ENCODE measurements at regions not wholly inside any gene's neighbourhood (a gene's known extent, or its start where the extent isn't known, plus 50 kb on each side); places are given as distances from the start of the nearest gene placed in this dataset.

DNA sequence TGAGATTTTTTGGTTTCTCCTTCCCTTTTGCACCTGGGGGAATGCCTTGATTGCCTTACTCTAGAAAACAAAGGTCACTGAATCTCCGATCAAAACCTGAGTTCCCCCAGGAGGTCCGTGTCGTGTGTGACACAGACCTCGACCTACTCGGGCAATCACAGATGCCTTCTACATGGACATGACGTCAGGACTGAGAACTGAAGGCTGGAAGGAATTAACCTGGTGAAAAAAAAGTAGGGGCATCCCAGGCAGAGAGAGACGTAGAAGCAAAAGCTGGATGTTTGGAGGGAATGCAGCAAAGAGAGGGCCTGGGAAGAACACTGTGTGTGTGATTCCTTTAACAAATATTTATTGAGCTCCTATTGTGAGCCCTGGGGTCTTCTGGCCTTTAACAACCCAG, 178.0 kb downstream of the PRDM2 start:
- Mint-ChIP-seq H3K4me1 (ENCODE audit: low read depth) (no peaks in the 10 kb centered on the region), H3K9me3 (ENCODE audit: insufficient read depth) (no peaks in the 10 kb centered on the region), H3K27me3 (ENCODE audit: low read depth) (no peaks in the 10 kb centered on the region), H3K4me3 (no peak overlapping the region), H3K27ac (no peak overlapping the region), H3K36me3 (ENCODE audit: low read depth) (no peaks in the 10 kb centered on the region)
- ChIA-PET POLR2A (no interaction called here), CTCF (no interaction called here)
- ATAC-seq (no peak), DNase-seq (no peak)

DNA sequence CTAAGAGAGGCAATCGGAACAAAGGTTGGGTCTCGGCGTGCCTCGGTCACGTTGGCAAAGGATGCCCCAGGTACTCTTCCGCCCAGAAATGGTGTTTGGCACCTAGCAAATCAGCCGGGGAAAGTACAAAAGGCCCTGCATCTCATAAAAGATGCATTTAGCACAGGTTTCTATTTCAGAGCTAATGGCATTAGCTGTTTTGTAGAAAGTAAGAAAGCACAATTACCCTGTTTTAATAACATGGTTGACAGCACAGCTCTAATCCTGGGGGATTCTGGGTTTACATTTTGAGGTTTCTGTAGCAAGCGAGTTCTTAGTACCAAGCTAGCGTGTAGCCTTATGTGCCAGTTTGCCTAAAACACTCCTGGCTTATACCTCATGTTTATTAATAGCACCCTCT, 178.5 kb downstream of the PRDM2 start:
- H3K27me3 Mint-ChIP-seq (ENCODE audit: low read depth), result no peaks in the 10 kb centered on the region

DNA sequence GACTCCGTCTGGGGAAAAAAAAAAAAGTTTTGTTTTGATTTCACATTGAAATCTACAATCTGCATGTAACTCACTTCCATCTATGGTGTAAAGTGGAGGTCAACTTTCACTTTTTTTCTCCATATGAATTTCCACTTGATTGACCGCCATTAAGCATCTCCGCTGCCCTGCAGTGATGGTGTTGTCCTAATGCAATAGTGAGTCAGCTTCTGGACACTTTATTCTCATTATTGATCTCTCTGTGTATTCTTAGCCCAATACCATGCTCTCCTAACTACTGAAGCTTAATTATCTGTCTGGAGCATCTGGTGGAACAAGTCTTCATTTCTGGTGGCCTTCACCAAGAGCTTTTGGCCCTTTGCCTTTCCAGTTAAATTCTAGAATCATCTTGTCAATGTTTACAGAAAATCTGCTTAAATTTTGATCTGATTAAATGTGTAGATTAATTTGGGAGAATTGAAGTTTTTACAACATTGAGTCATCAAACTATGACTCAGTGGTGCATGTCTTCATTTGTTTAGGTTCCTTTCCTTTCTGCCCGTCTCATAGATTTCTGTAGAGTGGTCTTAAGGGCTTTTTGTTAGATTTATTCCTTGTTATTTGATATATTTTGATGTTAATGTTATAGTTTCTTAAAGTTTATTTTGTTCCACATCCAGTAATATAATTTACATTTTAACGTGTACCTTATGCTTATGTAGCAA, 181.5 kb downstream of the PRDM2 start:
- CTCF ChIA-PET, result no interaction called here

More for the DNA sequence above, 178.5 kb downstream of the PRDM2 start:
- no peak overlapping the region for H3K27ac Mint-ChIP-seq
- DNase-seq (no peak), ATAC-seq (no peak)
- H3K4me1 Mint-ChIP-seq (ENCODE audit: low read depth), result no peaks in the 10 kb centered on the region
- no peak overlapping the region for H3K4me3 Mint-ChIP-seq
- no peaks in the 10 kb centered on the region for H3K36me3 Mint-ChIP-seq (ENCODE audit: low read depth)
- ChIA-PET CTCF (no interaction called here), POLR2A (no interaction called here)
- H3K9me3 Mint-ChIP-seq (ENCODE audit: insufficient read depth), result no peaks in the 10 kb centered on the region

DNA sequence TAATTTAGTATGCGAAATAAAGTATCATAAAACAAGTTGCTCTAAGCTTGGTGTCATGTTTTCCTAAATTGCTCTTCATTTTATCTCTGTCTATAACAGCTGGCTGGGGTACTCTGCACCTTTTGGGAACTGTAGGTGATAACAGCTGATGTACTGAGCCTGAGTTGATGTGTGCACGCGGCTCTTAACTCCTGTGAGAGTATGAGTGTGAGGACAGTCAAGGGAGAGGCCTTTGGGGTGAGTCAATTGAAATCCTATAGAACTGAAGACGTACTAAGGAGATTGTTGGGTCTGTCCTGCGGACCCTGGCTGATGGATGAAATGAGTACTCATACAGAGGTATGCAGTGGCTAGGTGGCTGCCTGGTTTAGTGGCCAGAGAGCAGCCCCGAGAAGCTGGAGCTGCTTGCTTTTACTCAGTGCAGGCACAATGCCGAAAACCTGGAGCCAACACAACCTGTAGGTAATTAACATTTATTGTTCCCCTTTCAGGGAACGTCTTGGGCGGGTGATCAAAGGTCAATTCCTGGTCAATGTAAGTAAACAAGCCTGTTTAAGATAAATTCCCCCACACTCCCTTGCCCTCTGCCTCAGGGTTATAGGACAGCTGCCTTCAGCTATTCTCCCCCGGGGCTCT, 188.5 kb downstream of the PRDM2 start:
- POLR2A ChIA-PET, result no interaction called here
- DNase-seq, result no peak
- CTCF ChIA-PET, result no interaction called here
- Mint-ChIP-seq H3K27me3 (ENCODE audit: low read depth) (peaks cover 19% of the 10 kb centered on the region), H3K27ac (no peak overlapping the region), H3K4me3 (no peak overlapping the region), H3K4me1 (ENCODE audit: low read depth) (no peaks in the 10 kb centered on the region), H3K9me3 (ENCODE audit: insufficient read depth) (no peaks in the 10 kb centered on the region), H3K36me3 (ENCODE audit: low read depth) (no peaks in the 10 kb centered on the region)
- no peak for ATAC-seq

More for the DNA sequence above, 181.5 kb downstream of the PRDM2 start:
- DNase-seq (no peak), ATAC-seq (no peak)
- POLR2A ChIA-PET, result no interaction called here
- Mint-ChIP-seq H3K4me1 (ENCODE audit: low read depth) (no peaks in the 10 kb centered on the region), H3K4me3 (no peak overlapping the region), H3K9me3 (ENCODE audit: insufficient read depth) (no peaks in the 10 kb centered on the region), H3K36me3 (ENCODE audit: low read depth) (no peaks in the 10 kb centered on the region), H3K27ac (no peak overlapping the region), H3K27me3 (ENCODE audit: low read depth) (no peaks in the 10 kb centered on the region)

DNA sequence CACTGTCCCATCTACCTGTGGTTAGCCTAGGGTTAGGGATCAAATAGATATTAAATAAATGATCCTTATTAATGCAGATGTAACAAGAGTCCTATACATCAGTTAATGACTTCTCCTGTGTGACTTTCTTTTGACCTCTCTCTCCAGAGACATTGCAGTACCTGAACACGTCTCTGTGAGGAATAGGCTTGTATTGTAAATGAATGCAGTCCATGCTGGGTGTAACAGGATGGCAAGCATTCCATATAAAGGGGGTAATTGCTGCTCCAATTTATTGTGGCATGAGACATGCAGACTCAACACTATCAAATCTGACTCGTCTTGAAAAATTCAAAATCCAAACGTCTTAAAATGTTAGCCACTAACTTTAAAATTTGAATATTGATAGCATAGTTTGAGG, 189.5 kb downstream of the PRDM2 start:
- H3K4me1 Mint-ChIP-seq (ENCODE audit: low read depth), result no peaks in the 10 kb centered on the region
- H3K4me3 Mint-ChIP-seq, result no peak overlapping the region
- POLR2A ChIA-PET, result no interaction called here
- DNase-seq (no peak), ATAC-seq (no peak)
- no peaks in the 10 kb centered on the region for H3K36me3 Mint-ChIP-seq (ENCODE audit: low read depth)
- H3K9me3 Mint-ChIP-seq (ENCODE audit: insufficient read depth), result no peaks in the 10 kb centered on the region
- H3K27ac Mint-ChIP-seq, result no peak overlapping the region
- CTCF ChIA-PET, result no interaction called here
- H3K27me3 Mint-ChIP-seq (ENCODE audit: low read depth), result peaks cover 30% of the 10 kb centered on the region

DNA sequence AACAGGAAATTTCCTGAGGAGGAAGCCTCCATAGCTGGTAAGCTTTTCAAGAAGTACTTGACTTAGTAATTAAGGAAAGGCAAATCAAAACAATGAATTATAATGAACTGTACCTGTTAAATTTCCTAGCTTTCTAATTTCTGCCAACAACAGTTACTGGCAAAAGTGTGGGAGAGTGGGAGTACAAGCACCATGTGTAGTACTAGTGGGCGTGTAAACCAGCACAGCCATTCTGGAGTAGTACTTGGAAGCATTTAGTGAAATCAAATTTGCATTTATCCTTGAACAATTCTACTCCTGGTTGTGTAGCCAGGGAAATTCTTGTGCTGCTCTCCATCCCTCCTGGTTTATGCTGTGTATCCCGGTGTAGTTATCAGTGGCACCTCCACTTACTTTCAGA, 190.8 kb downstream of the PRDM2 start:
- CTCF ChIA-PET, result no interaction called here

DNA sequence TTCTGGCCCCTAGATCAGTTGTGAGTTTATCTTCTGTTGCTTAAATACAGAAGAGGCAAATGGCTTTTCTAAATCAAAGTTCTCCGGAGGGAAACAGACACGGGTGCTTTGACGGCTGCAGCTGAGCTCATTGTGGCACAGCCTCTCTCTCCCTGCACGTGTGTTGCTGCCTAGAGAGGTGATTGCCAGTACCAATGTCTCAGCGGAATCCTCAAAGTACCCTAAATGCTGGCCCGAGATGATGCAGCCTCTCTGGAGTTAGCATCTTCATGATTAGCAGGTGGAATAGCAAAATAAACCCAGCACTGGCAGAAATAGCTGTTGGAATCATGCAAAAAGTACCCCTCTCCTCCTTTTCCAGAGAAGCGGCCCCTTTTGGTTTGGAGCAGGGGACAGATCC, 192.2 kb downstream of the PRDM2 start:
- Mint-ChIP-seq H3K36me3 (ENCODE audit: low read depth) (no peaks in the 10 kb centered on the region), H3K9me3 (ENCODE audit: insufficient read depth) (no peaks in the 10 kb centered on the region), H3K27me3 (ENCODE audit: low read depth) (peaks cover 41% of the 10 kb centered on the region), H3K4me3 (no peak overlapping the region), H3K4me1 (ENCODE audit: low read depth) (no peaks in the 10 kb centered on the region), H3K27ac (no peak overlapping the region)
- DNase-seq, result no peak
- POLR2A ChIA-PET, result no interaction called here
- no peak for ATAC-seq
- CTCF ChIA-PET, result no interaction called here

More for the DNA sequence above, 190.8 kb downstream of the PRDM2 start:
- ATAC-seq (no peak), DNase-seq (no peak)
- no peaks in the 10 kb centered on the region for H3K9me3 Mint-ChIP-seq (ENCODE audit: insufficient read depth)
- H3K27me3 Mint-ChIP-seq (ENCODE audit: low read depth), result peaks cover 41% of the 10 kb centered on the region
- H3K27ac Mint-ChIP-seq, result no peak overlapping the region
- H3K4me1 Mint-ChIP-seq (ENCODE audit: low read depth), result no peaks in the 10 kb centered on the region
- no peaks in the 10 kb centered on the region for H3K36me3 Mint-ChIP-seq (ENCODE audit: low read depth)
- POLR2A ChIA-PET, result no interaction called here
- H3K4me3 Mint-ChIP-seq, result no peak overlapping the region

DNA sequence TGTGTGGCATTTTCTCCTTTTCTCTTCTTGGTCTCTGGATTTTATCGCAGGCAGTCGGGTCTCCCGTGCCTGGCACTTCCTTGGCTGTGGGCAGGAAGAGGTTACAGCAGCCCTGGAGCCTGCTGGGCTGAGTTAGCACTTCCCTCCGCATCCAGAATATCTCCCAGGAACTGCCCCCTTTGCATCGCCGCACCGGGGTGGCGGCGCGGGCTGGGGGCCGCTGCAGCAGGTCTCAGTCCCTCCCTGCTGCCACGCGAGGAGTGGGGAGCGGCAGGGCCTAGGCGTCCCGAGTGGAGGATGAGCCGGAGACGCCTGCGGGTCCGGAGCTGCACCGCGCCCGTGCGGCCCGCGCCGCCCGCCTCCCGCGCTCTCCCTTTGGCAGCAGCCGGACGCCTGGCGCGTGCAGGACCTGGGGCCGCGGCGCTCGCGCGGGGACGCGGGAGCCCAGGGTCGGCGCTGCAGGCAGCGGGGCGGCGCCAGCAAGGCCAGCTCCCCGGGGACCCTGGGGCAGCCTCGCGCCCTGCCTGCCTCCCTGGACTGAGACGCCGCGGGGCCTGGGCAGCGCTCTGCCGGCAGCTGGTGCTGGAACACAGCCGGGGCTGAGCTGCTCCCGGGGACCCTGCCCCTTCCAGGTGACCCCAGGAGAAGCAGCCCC, 192.8 kb downstream of the PRDM2 start:
- H3K36me3 Mint-ChIP-seq (ENCODE audit: low read depth), result no peaks in the 10 kb centered on the region
- DNase-seq (no peak), ATAC-seq (no peak)
- no peaks in the 10 kb centered on the region for H3K9me3 Mint-ChIP-seq (ENCODE audit: insufficient read depth)
- ChIA-PET CTCF (no interaction called here), POLR2A (no interaction called here)
- H3K4me1 Mint-ChIP-seq (ENCODE audit: low read depth), result no peaks in the 10 kb centered on the region
- no peak overlapping the region for H3K27ac Mint-ChIP-seq
- peaks cover 41% of the 10 kb centered on the region for H3K27me3 Mint-ChIP-seq (ENCODE audit: low read depth)
- H3K4me3 Mint-ChIP-seq, result no peak overlapping the region

DNA sequence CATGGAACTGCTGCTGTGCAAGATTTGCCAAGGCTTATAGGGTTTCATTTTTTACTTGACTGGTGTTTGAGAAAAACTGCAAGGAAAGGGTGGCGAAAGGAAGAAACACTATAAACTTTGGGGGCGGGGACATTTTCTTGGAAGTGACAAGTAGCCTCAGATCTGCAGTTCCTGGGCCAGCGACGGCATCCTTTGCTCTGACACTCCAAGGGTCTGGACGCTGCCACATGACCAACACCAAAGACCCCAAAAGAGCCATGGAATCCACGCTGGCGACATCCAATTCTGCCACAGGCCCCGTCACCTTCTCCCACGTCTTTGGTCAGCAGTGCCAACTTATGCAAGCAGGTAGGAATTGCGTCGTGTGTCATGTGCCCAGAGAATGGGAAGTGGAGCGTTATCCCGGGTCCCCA, 193.4 kb downstream of the PRDM2 start:
- ATAC-seq (no peak), DNase-seq (no peak)
- CTCF ChIA-PET, result no interaction called here
- POLR2A ChIA-PET, result no interaction called here
- Mint-ChIP-seq H3K27me3 (ENCODE audit: low read depth) (peaks cover 41% of the 10 kb centered on the region), H3K4me3 (no peak overlapping the region), H3K9me3 (ENCODE audit: insufficient read depth) (no peaks in the 10 kb centered on the region), H3K36me3 (ENCODE audit: low read depth) (no peaks in the 10 kb centered on the region), H3K27ac (no peak overlapping the region), H3K4me1 (ENCODE audit: low read depth) (no peaks in the 10 kb centered on the region)

DNA sequence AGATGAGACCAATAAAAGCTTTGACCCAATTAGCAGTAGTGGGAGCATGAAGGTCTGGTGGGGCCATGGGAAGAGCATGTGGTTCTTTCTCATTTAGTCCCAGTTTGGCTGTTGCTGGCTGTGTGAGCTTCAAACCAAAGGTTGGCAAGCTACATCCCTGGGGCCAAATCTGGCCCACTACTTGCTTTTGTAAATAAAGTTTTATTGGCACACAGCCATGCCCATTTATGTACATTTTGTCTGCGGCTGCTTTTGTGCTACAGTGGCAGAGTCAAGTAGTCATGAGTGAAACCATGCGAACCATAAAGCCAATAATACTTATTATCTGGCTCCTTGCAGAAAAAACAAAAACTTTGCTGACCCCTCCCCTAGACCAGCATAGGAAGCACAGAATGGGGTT, 196.9 kb downstream of the PRDM2 start:
- no peak overlapping the region for H3K4me3 Mint-ChIP-seq
- no peak overlapping the region for H3K27ac Mint-ChIP-seq
- no peaks in the 10 kb centered on the region for H3K9me3 Mint-ChIP-seq (ENCODE audit: insufficient read depth)
- H3K36me3 Mint-ChIP-seq (ENCODE audit: low read depth), result no peaks in the 10 kb centered on the region
- ATAC-seq (no peak), DNase-seq (no peak)
- POLR2A ChIA-PET, result no interaction called here
- CTCF ChIA-PET, result no interaction called here
- H3K27me3 Mint-ChIP-seq (ENCODE audit: low read depth), result peaks cover 36% of the 10 kb centered on the region
- no peaks in the 10 kb centered on the region for H3K4me1 Mint-ChIP-seq (ENCODE audit: low read depth)

DNA sequence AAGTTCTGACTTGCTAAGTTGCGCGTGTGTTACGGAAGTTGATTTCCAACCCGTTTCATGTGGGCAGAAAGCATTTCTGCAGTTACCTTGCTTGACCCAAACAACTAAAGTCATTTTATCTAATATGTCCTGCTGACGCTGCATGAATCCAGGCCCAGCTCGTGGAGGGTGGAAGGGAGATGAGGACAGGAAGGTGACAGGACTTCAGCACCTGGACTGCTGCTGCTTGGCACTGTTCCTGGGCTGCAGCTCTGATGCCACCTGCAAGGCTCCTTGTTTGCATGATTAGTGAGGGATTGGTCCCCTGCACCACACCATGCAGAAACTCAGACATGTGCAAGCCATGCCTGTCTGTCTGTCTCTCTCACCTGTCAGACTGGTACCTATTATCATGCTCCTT, 198.4 kb downstream of the PRDM2 start:
- POLR2A ChIA-PET, result no interaction called here
- CTCF ChIA-PET, result no interaction called here
- H3K4me1 Mint-ChIP-seq (ENCODE audit: low read depth), result no peaks in the 10 kb centered on the region
- ATAC-seq (no peak), DNase-seq (no peak)
- no peak overlapping the region for H3K4me3 Mint-ChIP-seq
- no peaks in the 10 kb centered on the region for H3K36me3 Mint-ChIP-seq (ENCODE audit: low read depth)
- H3K27ac Mint-ChIP-seq, result no peak overlapping the region
- no peaks in the 10 kb centered on the region for H3K9me3 Mint-ChIP-seq (ENCODE audit: insufficient read depth)
- peaks cover 26% of the 10 kb centered on the region for H3K27me3 Mint-ChIP-seq (ENCODE audit: low read depth)

DNA sequence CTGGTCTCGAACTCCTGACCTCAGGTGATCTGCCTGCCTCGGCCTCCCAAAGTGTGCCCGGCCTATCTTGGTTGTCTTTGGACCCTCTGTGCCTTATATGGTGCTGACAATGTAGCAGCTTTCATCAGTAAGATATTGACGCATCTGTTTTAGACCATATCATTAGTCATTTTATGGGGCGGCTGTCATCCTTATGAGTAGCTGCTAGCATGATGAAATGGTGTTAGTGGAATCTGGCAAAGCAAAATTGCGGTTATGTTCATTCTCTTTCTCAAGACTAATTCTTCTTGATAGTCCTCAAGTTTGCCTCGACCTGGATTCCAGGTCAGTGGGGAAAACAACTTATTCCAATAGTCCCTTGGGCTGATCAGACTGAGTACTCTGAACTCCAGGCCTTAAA, 199.9 kb downstream of the PRDM2 start:
- Mint-ChIP-seq H3K4me1 (ENCODE audit: low read depth) (no peaks in the 10 kb centered on the region), H3K4me3 (no peak overlapping the region), H3K27me3 (ENCODE audit: low read depth) (peaks cover 20% of the 10 kb centered on the region), H3K27ac (no peak overlapping the region), H3K36me3 (ENCODE audit: low read depth) (no peaks in the 10 kb centered on the region), H3K9me3 (ENCODE audit: insufficient read depth) (no peaks in the 10 kb centered on the region)
- DNase-seq (no peak), ATAC-seq (no peak)
- ChIA-PET CTCF (no interaction called here), POLR2A (no interaction called here)

DNA sequence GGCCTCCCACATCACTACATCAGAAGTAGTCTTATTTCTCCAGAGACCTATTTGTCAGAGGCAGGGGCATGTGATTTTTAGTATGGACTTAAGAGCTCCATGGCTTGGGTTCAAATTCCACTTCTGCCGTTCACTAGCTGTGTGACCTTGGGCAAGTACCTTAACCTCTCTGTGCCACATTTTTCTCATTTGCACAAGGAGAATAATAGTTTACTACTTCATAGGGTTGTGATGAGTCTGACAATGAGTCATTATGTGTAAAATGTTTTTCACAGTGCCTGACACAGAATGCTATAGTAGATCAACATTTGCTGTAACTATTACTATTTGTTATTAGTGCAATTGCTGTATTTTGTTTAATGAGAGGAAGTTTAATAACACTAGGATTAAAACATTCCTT, 200.6 kb downstream of the PRDM2 start:
- POLR2A ChIA-PET, result no interaction called here
- no peak for DNase-seq

More for the DNA sequence above, 200.6 kb downstream of the PRDM2 start:
- CTCF ChIA-PET, result no interaction called here
- Mint-ChIP-seq H3K27me3 (ENCODE audit: low read depth) (peaks cover 13% of the 10 kb centered on the region), H3K9me3 (ENCODE audit: insufficient read depth) (no peaks in the 10 kb centered on the region), H3K4me3 (no peak overlapping the region), H3K27ac (no peak overlapping the region), H3K36me3 (ENCODE audit: low read depth) (no peaks in the 10 kb centered on the region), H3K4me1 (ENCODE audit: low read depth) (no peaks in the 10 kb centered on the region)
- no peak for ATAC-seq

All from activated CD8-positive, alpha-beta T cell treated with anti-CD3 and anti-CD28 coated beads, Interleukin-2, amount 10 ng/mL, durations not matched to agents 7 days and 5 days (primary cell).